ENCODE measurements at regions not wholly inside any gene's neighbourhood (a gene's known extent, or its start where the extent isn't known, plus 50 kb on each side); places are given as distances from the start of the nearest gene placed in this dataset.

DNA sequence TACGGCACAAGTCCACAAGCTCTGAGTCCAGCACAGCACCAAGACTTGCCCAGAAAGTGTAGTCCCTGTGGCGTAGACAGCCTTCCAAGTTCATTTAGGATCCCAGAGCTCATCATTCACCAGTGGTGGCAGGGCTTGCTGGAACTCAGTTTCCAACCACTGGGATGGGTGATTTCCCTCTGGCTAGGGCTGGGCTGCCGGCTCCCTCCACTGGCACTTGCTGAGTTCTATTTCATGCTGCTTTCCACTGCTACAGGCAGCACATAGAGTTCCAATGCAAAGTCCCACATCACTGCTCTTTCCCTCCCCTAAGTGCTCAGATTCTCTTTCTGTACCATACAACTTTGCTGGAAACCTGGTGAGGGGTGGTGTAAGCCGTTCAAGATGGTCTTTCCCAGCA is 510.3 kb upstream of the TMPRSS15 start:
- intact Hi-C loops (cut with DNase I; ENCODE audit: low total_unique reads): no loop called here
- no peaks in the 10 kb centered on the region for H3K36me3 ChIP-seq
- H3K27me3 ChIP-seq (replicated peaks in 1 of 7): no peaks in the 10 kb centered on the region
- no peaks in the 10 kb centered on the region for H3K4me1 ChIP-seq
- H3K4me3 ChIP-seq: no peak overlapping the region
- no peak for DNase-seq
- H3K27ac ChIP-seq: no peak overlapping the region
- peaks cover 0 to 45% (median 22%) of the 10 kb centered on the region in 8 donors for H3K9me3 ChIP-seq
- TF ChIP-seq POLR2A (IDR thresholded peaks at IDR 0.05) (no peak), POLR2AphosphoS5 (IDR thresholded peaks at IDR 0.05) (no peak)
- TF ChIP-seq, protein P1, sequence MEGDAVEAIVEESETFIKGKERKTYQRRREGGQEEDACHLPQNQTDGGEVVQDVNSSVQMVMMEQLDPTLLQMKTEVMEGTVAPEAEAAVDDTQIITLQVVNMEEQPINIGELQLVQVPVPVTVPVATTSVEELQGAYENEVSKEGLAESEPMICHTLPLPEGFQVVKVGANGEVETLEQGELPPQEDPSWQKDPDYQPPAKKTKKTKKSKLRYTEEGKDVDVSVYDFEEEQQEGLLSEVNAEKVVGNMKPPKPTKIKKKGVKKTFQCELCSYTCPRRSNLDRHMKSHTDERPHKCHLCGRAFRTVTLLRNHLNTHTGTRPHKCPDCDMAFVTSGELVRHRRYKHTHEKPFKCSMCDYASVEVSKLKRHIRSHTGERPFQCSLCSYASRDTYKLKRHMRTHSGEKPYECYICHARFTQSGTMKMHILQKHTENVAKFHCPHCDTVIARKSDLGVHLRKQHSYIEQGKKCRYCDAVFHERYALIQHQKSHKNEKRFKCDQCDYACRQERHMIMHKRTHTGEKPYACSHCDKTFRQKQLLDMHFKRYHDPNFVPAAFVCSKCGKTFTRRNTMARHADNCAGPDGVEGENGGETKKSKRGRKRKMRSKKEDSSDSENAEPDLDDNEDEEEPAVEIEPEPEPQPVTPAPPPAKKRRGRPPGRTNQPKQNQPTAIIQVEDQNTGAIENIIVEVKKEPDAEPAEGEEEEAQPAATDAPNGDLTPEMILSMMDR (IDR thresholded peaks at IDR 0.05 in 8 of 11, conservative IDR thresholded peaks at IDR 0.05 in 3 of 11): no peak
- 66 to 89% (median 83%) methylated on average over 2 to 4 of the region's 4 CpGs for WGBS, 5 donors

DNA sequence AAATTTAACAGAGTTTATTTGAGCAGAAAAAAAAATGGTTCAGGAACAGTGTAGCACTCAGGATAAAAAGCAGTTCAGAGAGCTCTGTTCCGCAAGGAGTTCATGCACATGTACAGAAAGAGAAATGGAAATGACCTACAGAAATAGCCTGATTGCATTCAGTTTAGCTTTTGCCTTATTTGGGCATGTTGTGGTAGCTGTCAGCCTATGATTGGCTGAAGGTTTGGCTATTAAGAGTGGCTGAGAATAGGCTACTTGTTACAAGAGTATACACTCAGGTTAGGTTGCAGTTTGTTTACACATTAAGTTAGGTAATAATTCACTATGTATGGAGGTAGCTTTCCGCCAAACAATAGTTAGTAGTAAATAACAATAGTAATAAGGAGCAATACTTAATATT is 511.0 kb upstream of the TMPRSS15 start:
- DNase-seq: no peak
- H3K4me1 ChIP-seq: no peaks in the 10 kb centered on the region
- H3K27me3 ChIP-seq (replicated peaks in 1 of 7): no peaks in the 10 kb centered on the region
- peaks cover 0 to 45% (median 22%) of the 10 kb centered on the region in 8 donors for H3K9me3 ChIP-seq
- intact Hi-C loops (cut with DNase I; ENCODE audit: low total_unique reads): no loop called here
- no peaks in the 10 kb centered on the region for H3K36me3 ChIP-seq
- WGBS, 5 donors: 85 to 95% (median 88%) methylated on average over 2 of the region's 2 CpGs
- H3K4me3 ChIP-seq: no peak overlapping the region
- TF ChIP-seq POLR2AphosphoS5 (IDR thresholded peaks at IDR 0.05): no peak
- TF ChIP-seq POLR2A (IDR thresholded peaks at IDR 0.05): no peak
- TF ChIP-seq, protein P1 (IDR thresholded peaks at IDR 0.05 in 8 of 11, conservative IDR thresholded peaks at IDR 0.05 in 3 of 11): no peak
- H3K27ac ChIP-seq: no peak overlapping the region

DNA sequence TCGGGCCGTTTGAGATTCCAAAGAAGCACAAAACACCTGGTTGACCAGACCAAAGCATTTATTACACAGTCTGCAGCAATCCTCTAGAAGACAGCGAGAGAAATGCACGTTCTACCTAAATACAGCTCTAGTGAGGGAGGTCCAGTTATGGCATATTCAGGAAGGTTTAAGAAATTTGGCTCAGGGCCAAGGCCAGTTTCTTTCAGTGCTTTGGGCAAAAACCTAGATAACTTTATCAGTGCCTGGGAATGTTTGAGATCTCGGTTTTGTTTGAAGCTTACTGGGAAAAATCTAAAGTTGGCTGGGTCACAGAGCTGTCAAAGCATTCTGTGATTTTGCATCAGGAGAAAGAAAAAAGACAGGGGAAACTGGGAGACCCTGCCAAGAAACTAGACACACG is 514.0 kb upstream of the TMPRSS15 start:
- Histone ChIP-seq H3K36me3 (no peaks in the 10 kb centered on the region), H3K4me3 (no peak overlapping the region), H3K4me1 (no peaks in the 10 kb centered on the region), H3K9me3 (peaks cover 0 to 17% (median 4%) of the 10 kb centered on the region in 8 donors), H3K27ac (no peak overlapping the region), H3K27me3 (replicated peaks in 1 of 7) (no peaks in the 10 kb centered on the region)
- intact Hi-C loops (cut with DNase I; ENCODE audit: low total_unique reads): no loop called here
- WGBS, 5 donors: 73 to 87% (median 77%) methylated on average over 6 of the region's 6 CpGs
- DNase-seq: no peak
- TF ChIP-seq, protein P1 (IDR thresholded peaks at IDR 0.05 in 8 of 11, conservative IDR thresholded peaks at IDR 0.05 in 3 of 11): no peak
- no peak for TF ChIP-seq POLR2AphosphoS5 (IDR thresholded peaks at IDR 0.05)
- no peak for TF ChIP-seq POLR2A (IDR thresholded peaks at IDR 0.05)

DNA sequence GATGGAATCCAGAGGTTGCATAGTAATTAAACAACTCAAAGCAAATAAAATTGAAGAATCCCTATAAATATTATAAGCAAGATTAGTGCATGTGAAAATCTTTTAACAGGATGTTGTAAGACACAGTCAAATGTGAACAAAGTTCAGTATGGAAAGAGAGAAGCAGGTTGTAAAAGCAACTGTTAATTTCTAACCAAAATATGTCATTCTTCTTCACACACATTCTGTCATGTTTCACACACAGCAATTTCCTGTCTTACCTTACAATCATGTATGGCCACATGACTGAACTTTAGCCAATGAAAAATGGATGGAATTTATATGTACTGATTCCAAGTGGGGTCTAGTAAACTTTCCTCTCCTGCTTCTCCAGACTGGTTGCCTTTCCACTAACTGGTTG is 527.7 kb upstream of the TMPRSS15 start:
- H3K27ac ChIP-seq: no peak overlapping the region
- DNase-seq: no peak
- peaks cover 0 to 5% (median 0%) of the 10 kb centered on the region in 8 donors for H3K9me3 ChIP-seq
- H3K36me3 ChIP-seq: no peaks in the 10 kb centered on the region
- H3K27me3 ChIP-seq (replicated peaks in 1 of 7): no peaks in the 10 kb centered on the region
- H3K4me3 ChIP-seq: no peak overlapping the region
- intact Hi-C loops (cut with DNase I; ENCODE audit: low total_unique reads): no loop called here
- TF ChIP-seq, protein P1 (IDR thresholded peaks at IDR 0.05 in 8 of 11, conservative IDR thresholded peaks at IDR 0.05 in 3 of 11): no peak
- TF ChIP-seq POLR2AphosphoS5 (IDR thresholded peaks at IDR 0.05) (no peak), POLR2A (IDR thresholded peaks at IDR 0.05) (no peak)
- H3K4me1 ChIP-seq: no peaks in the 10 kb centered on the region
